AG09309 (cell line): ENCODE measurements at regions not wholly inside any gene's neighbourhood (a gene's known extent, or its start where the extent isn't known, plus 50 kb on each side); places are given as distances from the start of the nearest gene placed in this dataset.
"Not testable (repeated sequence)": the region's sequence is repeated elsewhere in the genome, so short reads cannot be mapped to it uniquely, and the experiment has no call there.

Experiments used
- DNase-seq: peaks from one replicate; pipeline ENCODE4 v3.0.0-alpha.2; 2010; ENCODE audit warnings: low read depth
- H3K4me3 ChIP-seq: 2 replicates; pipeline ENCODE4 v1.5.1; 2011; ENCODE audit warnings: mild to moderate bottlenecking, low read depth, low read length, moderate library complexity; ENCODE audit not compliant: control insufficient read depth
- CTCF ChIP-seq: IDR thresholded peaks from 2 replicates; pipeline ENCODE4 v1.5.1; 2011; ENCODE audit warnings: mild to moderate bottlenecking, low read depth, low read length, inconsistent platforms; ENCODE audit not compliant: insufficient read depth, control insufficient read depth; ENCODE audit errors: missing control alignments

- H3K4me3 ChIP-seq: no peak overlapping the region
- TF ChIP-seq CTCF: no peak
- no peak for DNase-seq
Measured at GRCh38 chr5:82723168-82723567, 354.0 kb downstream of the TMEM167A start.

- H3K4me3 ChIP-seq: no peak overlapping the region
- no peak for TF ChIP-seq CTCF
- DNase-seq: no peak
Measured at GRCh38 chr5:82721087-82721410, 356.1 kb downstream of the TMEM167A start.

- DNase-seq: no peak
- H3K4me3 ChIP-seq: no peak overlapping the region
- TF ChIP-seq CTCF: no peak
Measured at GRCh38 chr5:82720213-82721086, 356.7 kb downstream of the TMEM167A start.

GRCh38 chr5:82719368-82719767, 357.8 kb downstream of the TMEM167A start:
- H3K4me3 ChIP-seq: no peak overlapping the region
- DNase-seq: no peak
- no peak for TF ChIP-seq CTCF

- TF ChIP-seq CTCF: no peak
- no peak for DNase-seq
Measured at GRCh38 chr5:82717738-82718137, 359.5 kb downstream of the TMEM167A start.

GRCh38 chr5:82714732-82715131, 362.5 kb downstream of the TMEM167A start:
- not testable (repeated sequence) for DNase-seq, H3K4me3 ChIP-seq

More at GRCh38 chr5:82717738-82718137, 359.5 kb downstream of the TMEM167A start:
- no peak overlapping the region for H3K4me3 ChIP-seq

GRCh38 chr5:82713811-82714210, 363.4 kb downstream of the TMEM167A start:
- no peak for TF ChIP-seq CTCF
- DNase-seq: no peak
- H3K4me3 ChIP-seq: no peak overlapping the region
